IMR-90 (cell line): ENCODE measurements at regions not wholly inside any gene's neighbourhood (a gene's known extent, or its start where the extent isn't known, plus 50 kb on each side); places are given as distances from the start of the nearest gene placed in this dataset.

Experiments
- ATAC-seq: fragments of 200-7000 bp; cut with Tn5 transposase; 2 replicates; pipeline ENCODE4 v1.9.1; 2020; ENCODE audit warnings: low read depth, mild to moderate bottlenecking, moderate library complexity
- BruUV-seq: library from RNA; stranded (reverse); fragments of 400-500 nt; replicated peaks from 2 replicates; lab custom pipeline; 2021; lab: Mats Ljungman, UMichigan
- CTCF ChIA-PET: fragments of 300-600 bp; formaldehyde crosslinking; extraction: SDS; loops from one replicate; lab custom pipeline; 2021; ENCODE audit warnings: antibody characterized with exemption; lab: Yijun Ruan, JAX
- POLR2A ChIA-PET: fragments of 300-600 bp; sonication (Branson Sonifier 250); formaldehyde crosslinking; loops from one replicate; lab custom pipeline; 2022; ENCODE audit warnings: antibody characterized with exemption; ENCODE audit not compliant: unreplicated experiment; lab: Charles Lee
- DNase-seq: peaks from one replicate; pipeline ENCODE4 v3.0.0; 2013
- H2AFZ ChIP-seq: replicated peaks from 2 replicates; pipeline ENCODE3; 2013; ENCODE audit warnings: low read length, mild to moderate bottlenecking; ENCODE audit not compliant: poor library complexity
- H2AK5ac ChIP-seq: 2 replicates; pipeline ENCODE4 v1.6.1; 2013; ENCODE audit warnings: low read depth, low read length, inconsistent platforms
- H2AK9ac ChIP-seq: replicated peaks from 2 replicates; pipeline ENCODE3; 2013; ENCODE audit warnings: mild to moderate bottlenecking, low read depth, low read length, moderate library complexity; ENCODE audit not compliant: poor library complexity
- H2BK120ac ChIP-seq: 2 replicates; pipeline ENCODE4 v1.6.1; 2013; ENCODE audit warnings: low read depth, low read length, inconsistent platforms
- H2BK15ac ChIP-seq: 3 replicates; pipeline ENCODE4 v1.6.1; 2013; ENCODE audit warnings: low read depth, low read length, inconsistent platforms
- H2BK20ac ChIP-seq: 2 replicates; pipeline ENCODE4 v1.6.1; 2013; ENCODE audit warnings: low read depth, mild to moderate bottlenecking, inconsistent platforms, low read length, moderate library complexity
- H2BK5ac ChIP-seq: 2 replicates; pipeline ENCODE4 v1.6.1; 2013; ENCODE audit warnings: mild to moderate bottlenecking, low read depth, low read length, inconsistent platforms; ENCODE audit not compliant: poor library complexity, severe bottlenecking
- H3K14ac ChIP-seq: replicated peaks from 2 replicates; pipeline ENCODE4 v1.6.1; 2013; ENCODE audit warnings: low read depth, low read length, inconsistent platforms
- H3K18ac ChIP-seq: 2 replicates; pipeline ENCODE4 v1.6.1; 2013; ENCODE audit warnings: low read depth, low read length, control low read depth
- H3K23ac ChIP-seq: 2 replicates; pipeline ENCODE4 v1.6.1; 2013; ENCODE audit warnings: low read depth, low read length, inconsistent platforms
- H3K27ac ChIP-seq: 2 replicates; pipeline ENCODE4 v1.5.1; 2013; ENCODE audit warnings: mild to moderate bottlenecking, control low read depth, low read length; ENCODE audit not compliant: insufficient read depth
- H3K27me3 ChIP-seq: 2 replicates; pipeline ENCODE4 v1.6.1; 2013; ENCODE audit warnings: low read length; ENCODE audit not compliant: control insufficient read depth, insufficient read depth
- H3K36me3 ChIP-seq: 2 replicates; pipeline ENCODE4 v1.6.1; 2013; ENCODE audit warnings: low read length, mixed read lengths; ENCODE audit not compliant: control insufficient read depth, insufficient read depth
- H3K4ac ChIP-seq: 2 replicates; pipeline ENCODE4 v1.6.1; 2013; ENCODE audit warnings: low read depth, low read length, inconsistent platforms
- H3K4me1 ChIP-seq: 2 replicates; pipeline ENCODE4 v1.6.1; 2013; ENCODE audit warnings: low read length, mixed read lengths; ENCODE audit not compliant: control insufficient read depth, insufficient read depth
- H3K4me2 ChIP-seq: 2 replicates; pipeline ENCODE4 v1.6.1; 2013; ENCODE audit warnings: low read depth, mild to moderate bottlenecking, control low read depth, low read length, moderate library complexity
- H3K4me3 ChIP-seq: 2 replicates; pipeline ENCODE4 v1.5.1; 2013; ENCODE audit warnings: low read depth, mild to moderate bottlenecking, control low read depth, low read length, moderate library complexity; ENCODE audit not compliant: insufficient read depth
- H3K56ac ChIP-seq: 2 replicates; pipeline ENCODE4 v1.6.1; 2013; ENCODE audit warnings: low read length, inconsistent platforms; ENCODE audit not compliant: insufficient read depth; ENCODE audit errors: extremely low read depth
- H3K79me1 ChIP-seq, 2 experiments: 2 replicates each; pipeline ENCODE4 v1.6.1; 2013; ENCODE audit warnings: low read length in 2 of 2, inconsistent platforms in 1 of 2, low read depth in 1 of 2
- H3K9ac ChIP-seq: 2 replicates; pipeline ENCODE4 v1.6.1; 2013; ENCODE audit warnings: low read depth, low read length, control low read depth
- H3K9me1 ChIP-seq: 2 replicates; pipeline ENCODE4 v1.6.1; 2013; ENCODE audit warnings: low read length, inconsistent platforms; ENCODE audit not compliant: insufficient read depth
- H3K9me3 ChIP-seq: 2 replicates; pipeline ENCODE4 v1.6.1; 2013; ENCODE audit warnings: low read length; ENCODE audit not compliant: control insufficient read depth, insufficient read depth
- H4K20me1 ChIP-seq: 2 replicates; pipeline ENCODE4 v1.6.1; 2013; ENCODE audit warnings: low read length, inconsistent platforms; ENCODE audit not compliant: insufficient read depth
- H4K5ac ChIP-seq: 2 replicates; pipeline ENCODE4 v1.6.1; 2013; ENCODE audit warnings: mild to moderate bottlenecking, low read depth, low read length, control low read depth
- H4K8ac ChIP-seq, 2 experiments: 2 replicates each; pipeline ENCODE4 v1.6.1; 2013; ENCODE audit warnings: low read depth in 2 of 2, low read length in 2 of 2, control low read depth in 1 of 2, inconsistent platforms in 1 of 2
- H4K91ac ChIP-seq: 2 replicates; pipeline ENCODE4 v1.6.1; 2013; ENCODE audit warnings: low read depth, low read length, inconsistent platforms; ENCODE audit not compliant: insufficient read depth
- BHLHE40 ChIP-seq: fragments of 150-350 bp; IDR thresholded peaks from 2 replicates; pipeline ENCODE4 v1.6.1; 2016; ENCODE audit warnings: mild to moderate bottlenecking, low read depth, low read length
- CEBPB ChIP-seq: IDR thresholded peaks from 2 replicates; pipeline ENCODE4 v1.6.1; 2012; ENCODE audit warnings: low read depth, low read length, improper control_type of control experiment
- CHD1 ChIP-seq: IDR thresholded peaks from 2 replicates; pipeline ENCODE4 v1.6.1; 2012; ENCODE audit warnings: low read depth, low read length, improper control_type of control experiment
- FOS ChIP-seq: fragments of 150-350 bp; IDR thresholded peaks from 2 replicates; pipeline ENCODE4 v1.6.1; 2016; ENCODE audit warnings: low read depth, low read length
- NFE2L2 ChIP-seq: fragments of 150-350 bp; IDR thresholded peaks from 2 replicates; pipeline ENCODE4 v1.6.1; 2016; ENCODE audit warnings: low read depth, mild to moderate bottlenecking, low read length
- RCOR1 ChIP-seq: IDR thresholded peaks from 2 replicates; pipeline ENCODE4 v1.6.1; 2012; ENCODE audit warnings: mild to moderate bottlenecking, low read length, improper control_type of control experiment; ENCODE audit not compliant: insufficient replicate concordance
- RFX5 ChIP-seq: IDR thresholded peaks from 2 replicates; pipeline ENCODE4 v1.8.0; 2012; ENCODE audit warnings: low read depth, mild to moderate bottlenecking, low read length, moderate library complexity
- WGBS, 2 experiments: methylation state at CpG; one replicate each; pipeline versions ENCODE4 v1.1.5 to v1.1.7; 2013; ENCODE audit warnings: missing lambda C conversion rate in 2 of 2; ENCODE audit not compliant: insufficient read length in 1 of 2; ENCODE audit errors: extremely low coverage in 2 of 2; 5-methylcytosine and 5-hydroxymethylcytosine counted together
- dilution Hi-C: fragments of 300-500 bp; cut with HindIII; formaldehyde crosslinking; loops from one replicate; pipeline ENCODE4 v1.14.3; 2018; ENCODE audit warnings: low sequenced_read_pairs; ENCODE audit not compliant: unreplicated experiment
- in situ Hi-C: fragments of 300-500 bp; cut with MboI; formaldehyde crosslinking; loops from 3 replicates; pipeline ENCODE4 v1.14.3; 2019; ENCODE audit warnings: low sequenced_read_pairs, inconsistent platforms, mixed read lengths
- intact Hi-C: fragments of 100-400 bp; cut with micrococcal nuclease; formaldehyde crosslinking; loops from 2 replicates; pipeline ENCODE4 v1.10.0; 2022
- TF ChIP-seq, protein P1 (sequence below): conservative IDR thresholded peaks from 2 replicates; pipeline ENCODE4 v1.5.1; 2012; ENCODE audit warnings: mild to moderate bottlenecking, low read depth, low read length, improper control_type of control experiment
- TF ChIP-seq, protein P2 (sequence below): fragments of 150-350 bp; IDR thresholded peaks from 2 replicates; pipeline ENCODE4 v1.6.1; 2016; ENCODE audit warnings: low read depth, mild to moderate bottlenecking, low read length, moderate library complexity, borderline replicate concordance

DNA sequence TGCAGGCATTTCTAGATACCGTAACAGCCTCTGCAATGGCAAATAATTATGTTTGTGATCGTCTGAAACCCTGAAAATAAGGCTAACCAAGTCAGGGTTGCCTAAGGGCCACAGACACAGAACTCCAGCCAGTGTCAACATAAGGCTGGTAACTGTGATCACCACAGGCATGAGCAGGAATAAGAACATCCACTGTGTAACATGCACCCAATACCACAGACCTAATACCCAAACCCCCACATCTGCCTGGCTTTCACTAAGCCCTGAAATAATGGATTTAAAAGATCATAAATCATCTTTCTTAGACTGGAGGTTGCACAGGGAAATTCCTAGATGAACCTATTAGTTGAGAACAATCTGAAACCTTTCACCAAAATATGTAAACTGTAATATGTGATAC, 394.5 kb downstream of the NFIB start:
- Histone ChIP-seq H3K9me1 (no peaks in the 10 kb centered on the region), H2AK9ac (no peak overlapping the region), H3K56ac (no peak overlapping the region), H3K27me3 (no peaks in the 10 kb centered on the region), H4K20me1 (no peaks in the 10 kb centered on the region), H2BK120ac (no peak overlapping the region), H4K8ac (no peak overlapping the region), H3K36me3 (no peaks in the 10 kb centered on the region), H4K91ac (no peak overlapping the region), H2AK5ac (no peak overlapping the region), H3K79me1 (no peaks in the 10 kb centered on the region), H3K4me2 (no peak overlapping the region), H2BK15ac (no peak overlapping the region), H4K5ac (no peak overlapping the region), H3K4ac (no peak overlapping the region), H3K27ac (no peak overlapping the region), H3K23ac (no peak overlapping the region), H3K9ac (no peak overlapping the region), H2AFZ (no peak overlapping the region), H3K9me3 (no peaks in the 10 kb centered on the region), H3K14ac (no peak overlapping the region), H2BK5ac (no peak overlapping the region), H3K4me3 (no peak overlapping the region), H3K18ac (no peak overlapping the region), H2BK20ac (no peak overlapping the region), H3K4me1 (no peaks in the 10 kb centered on the region)
- ChIA-PET POLR2A (no interaction called here), CTCF (no interaction called here)
- ATAC-seq (no peak), DNase-seq (no peak)
- no TSS peak for BruUV-seq
- 40% methylated on average over 1 of the region's 2 CpGs; no CpG with 5 or more reads in 1 of the 2 experiments for WGBS, 2 experiments
- TF ChIP-seq, protein P1, sequence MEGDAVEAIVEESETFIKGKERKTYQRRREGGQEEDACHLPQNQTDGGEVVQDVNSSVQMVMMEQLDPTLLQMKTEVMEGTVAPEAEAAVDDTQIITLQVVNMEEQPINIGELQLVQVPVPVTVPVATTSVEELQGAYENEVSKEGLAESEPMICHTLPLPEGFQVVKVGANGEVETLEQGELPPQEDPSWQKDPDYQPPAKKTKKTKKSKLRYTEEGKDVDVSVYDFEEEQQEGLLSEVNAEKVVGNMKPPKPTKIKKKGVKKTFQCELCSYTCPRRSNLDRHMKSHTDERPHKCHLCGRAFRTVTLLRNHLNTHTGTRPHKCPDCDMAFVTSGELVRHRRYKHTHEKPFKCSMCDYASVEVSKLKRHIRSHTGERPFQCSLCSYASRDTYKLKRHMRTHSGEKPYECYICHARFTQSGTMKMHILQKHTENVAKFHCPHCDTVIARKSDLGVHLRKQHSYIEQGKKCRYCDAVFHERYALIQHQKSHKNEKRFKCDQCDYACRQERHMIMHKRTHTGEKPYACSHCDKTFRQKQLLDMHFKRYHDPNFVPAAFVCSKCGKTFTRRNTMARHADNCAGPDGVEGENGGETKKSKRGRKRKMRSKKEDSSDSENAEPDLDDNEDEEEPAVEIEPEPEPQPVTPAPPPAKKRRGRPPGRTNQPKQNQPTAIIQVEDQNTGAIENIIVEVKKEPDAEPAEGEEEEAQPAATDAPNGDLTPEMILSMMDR, result no peak
- no peak for TF ChIP-seq RCOR1
- TF ChIP-seq FOS, result no peak
- TF ChIP-seq, protein P2, sequence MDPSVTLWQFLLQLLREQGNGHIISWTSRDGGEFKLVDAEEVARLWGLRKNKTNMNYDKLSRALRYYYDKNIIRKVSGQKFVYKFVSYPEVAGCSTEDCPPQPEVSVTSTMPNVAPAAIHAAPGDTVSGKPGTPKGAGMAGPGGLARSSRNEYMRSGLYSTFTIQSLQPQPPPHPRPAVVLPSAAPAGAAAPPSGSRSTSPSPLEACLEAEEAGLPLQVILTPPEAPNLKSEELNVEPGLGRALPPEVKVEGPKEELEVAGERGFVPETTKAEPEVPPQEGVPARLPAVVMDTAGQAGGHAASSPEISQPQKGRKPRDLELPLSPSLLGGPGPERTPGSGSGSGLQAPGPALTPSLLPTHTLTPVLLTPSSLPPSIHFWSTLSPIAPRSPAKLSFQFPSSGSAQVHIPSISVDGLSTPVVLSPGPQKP, result no peak
- TF ChIP-seq NFE2L2, result no peak
- TF ChIP-seq CEBPB, result no peak
- no peak for TF ChIP-seq BHLHE40
- TF ChIP-seq RFX5, result no peak
- no peak for TF ChIP-seq CHD1
- dilution Hi-C loops (no loop called here), in situ Hi-C loops (no loop called here), intact Hi-C loops (no loop called here)
